GM21515 (cell line): ENCODE measurements at regions not wholly inside any gene's neighbourhood (a gene's known extent, or its start where the extent isn't known, plus 50 kb on each side); places are given as distances from the start of the nearest gene placed in this dataset.
"Not testable (repeated sequence)": the region's sequence is repeated elsewhere in the genome, so short reads cannot be mapped to it uniquely, and the experiment has no call there.

Experiments
- ATAC-seq: cut with Tn5 transposase; IDR thresholded peaks from one replicate; pipeline ENCODE4 v1.9.1; 2021; ENCODE audit not compliant: unreplicated experiment

DNA sequence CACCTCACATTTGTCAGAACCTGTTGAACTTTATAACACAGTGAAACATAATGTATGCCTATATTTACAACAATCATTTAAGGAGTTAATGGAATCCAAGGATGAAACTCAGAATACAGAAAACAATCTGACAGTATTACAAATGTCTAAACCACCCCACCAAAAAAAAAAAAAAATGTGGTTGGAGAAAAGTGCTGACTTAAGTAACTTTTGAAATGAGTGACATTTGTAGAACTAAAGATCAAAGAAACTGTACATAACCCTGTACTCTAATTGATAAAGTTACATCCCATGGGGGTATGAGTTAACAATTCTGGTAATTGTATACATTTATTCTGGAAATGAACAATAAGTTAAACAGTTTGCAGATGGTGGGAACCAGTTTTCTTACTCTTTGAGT lies 372.1 kb upstream of the TMEFF2 start:
- no peak for ATAC-seq

DNA sequence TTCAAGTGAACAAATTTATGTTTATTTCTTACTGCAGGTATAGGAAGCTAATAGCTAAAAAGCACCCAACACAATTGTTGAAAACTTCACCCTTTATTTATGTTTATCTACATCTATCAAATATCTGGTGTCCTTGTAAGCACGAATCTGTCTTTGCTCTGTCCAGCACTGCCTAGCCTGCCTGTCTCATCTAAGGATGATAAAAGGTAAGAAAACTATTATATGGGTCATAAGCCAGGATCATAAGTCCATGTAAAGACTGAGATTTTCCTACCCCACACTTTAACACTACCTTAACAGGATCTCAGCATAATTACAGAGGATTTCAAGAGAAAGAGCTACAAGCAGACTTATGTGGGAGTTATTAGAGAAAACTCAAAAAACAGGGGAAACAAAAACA lies 365.6 kb upstream of the TMEFF2 start:
- no peak for ATAC-seq

- no peak for ATAC-seq
Measured at GRCh38 chr2:192559587-192559986, 364.9 kb upstream of the TMEFF2 start.

GRCh38 chr2:192558637-192559036 lies 363.9 kb upstream of the TMEFF2 start:
- ATAC-seq = no peak

DNA sequence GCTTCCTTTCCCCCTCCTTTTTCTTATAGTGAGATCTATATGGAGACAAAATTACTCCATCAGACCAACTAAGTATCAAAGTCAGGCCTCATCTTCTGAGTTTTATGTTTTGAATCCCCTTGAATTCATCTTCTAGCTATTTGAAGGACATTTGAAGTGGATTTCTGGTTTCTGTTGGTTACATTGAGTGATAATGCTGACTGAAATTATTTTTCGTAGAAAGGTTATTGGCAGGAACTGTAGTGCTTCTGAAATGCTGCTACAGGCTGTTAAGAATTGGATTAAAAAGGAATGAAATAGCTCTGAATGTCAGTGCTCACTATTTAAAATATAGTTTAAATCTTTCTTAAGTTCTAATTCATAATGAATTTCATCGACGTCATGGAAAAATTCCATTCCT lies 361.0 kb upstream of the TMEFF2 start:
- no peak for ATAC-seq

- no peak for ATAC-seq
Measured at GRCh38 chr2:192551760-192552159, 357.0 kb upstream of the TMEFF2 start.

DNA sequence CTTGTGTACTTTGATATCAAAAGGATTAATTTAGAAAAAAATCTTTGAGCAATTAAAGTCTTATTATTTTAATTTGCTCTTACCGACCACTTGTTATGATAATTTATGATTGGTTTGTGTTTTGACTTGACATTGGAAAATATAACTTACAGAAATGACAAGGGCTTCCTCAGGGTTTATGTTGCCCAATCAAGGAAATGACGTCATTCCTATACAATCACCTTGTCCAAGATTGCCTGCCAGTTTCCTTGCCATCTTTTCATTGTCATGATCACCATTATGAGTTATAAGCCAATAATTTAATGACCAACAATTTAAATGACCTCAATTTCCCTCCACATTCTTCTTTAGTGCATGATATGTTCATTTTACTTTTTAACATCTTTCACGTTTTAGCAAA lies 351.8 kb upstream of the TMEFF2 start:
- no peak for ATAC-seq

DNA sequence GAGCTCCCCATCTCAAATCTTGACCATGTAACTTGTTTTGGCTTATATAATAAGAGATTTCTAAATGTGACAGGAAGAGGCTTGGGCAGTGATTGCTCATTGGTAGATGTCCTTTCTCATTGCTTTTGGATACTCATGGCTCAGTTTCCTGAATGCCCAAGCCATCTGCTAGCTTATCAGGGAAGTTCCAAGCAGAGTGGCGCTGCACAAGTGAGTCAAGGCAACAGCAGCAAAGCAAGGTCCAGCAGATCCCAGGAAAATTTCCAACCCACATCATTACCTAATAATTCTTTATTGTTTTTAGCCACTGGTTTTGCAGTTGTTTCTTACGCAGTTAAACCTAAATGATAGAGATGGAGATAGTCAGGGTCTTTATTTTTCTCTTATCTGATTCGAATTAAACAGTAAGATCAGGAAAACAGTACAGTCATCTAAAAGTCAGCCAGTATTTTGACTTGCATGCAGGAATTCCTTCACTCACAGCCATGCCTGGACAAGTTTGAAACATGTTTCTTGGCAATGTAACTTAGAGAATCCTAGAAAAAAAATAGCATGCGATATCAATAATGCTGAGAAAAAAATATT lies 349.7 kb upstream of the TMEFF2 start:
- ATAC-seq = no peak

DNA sequence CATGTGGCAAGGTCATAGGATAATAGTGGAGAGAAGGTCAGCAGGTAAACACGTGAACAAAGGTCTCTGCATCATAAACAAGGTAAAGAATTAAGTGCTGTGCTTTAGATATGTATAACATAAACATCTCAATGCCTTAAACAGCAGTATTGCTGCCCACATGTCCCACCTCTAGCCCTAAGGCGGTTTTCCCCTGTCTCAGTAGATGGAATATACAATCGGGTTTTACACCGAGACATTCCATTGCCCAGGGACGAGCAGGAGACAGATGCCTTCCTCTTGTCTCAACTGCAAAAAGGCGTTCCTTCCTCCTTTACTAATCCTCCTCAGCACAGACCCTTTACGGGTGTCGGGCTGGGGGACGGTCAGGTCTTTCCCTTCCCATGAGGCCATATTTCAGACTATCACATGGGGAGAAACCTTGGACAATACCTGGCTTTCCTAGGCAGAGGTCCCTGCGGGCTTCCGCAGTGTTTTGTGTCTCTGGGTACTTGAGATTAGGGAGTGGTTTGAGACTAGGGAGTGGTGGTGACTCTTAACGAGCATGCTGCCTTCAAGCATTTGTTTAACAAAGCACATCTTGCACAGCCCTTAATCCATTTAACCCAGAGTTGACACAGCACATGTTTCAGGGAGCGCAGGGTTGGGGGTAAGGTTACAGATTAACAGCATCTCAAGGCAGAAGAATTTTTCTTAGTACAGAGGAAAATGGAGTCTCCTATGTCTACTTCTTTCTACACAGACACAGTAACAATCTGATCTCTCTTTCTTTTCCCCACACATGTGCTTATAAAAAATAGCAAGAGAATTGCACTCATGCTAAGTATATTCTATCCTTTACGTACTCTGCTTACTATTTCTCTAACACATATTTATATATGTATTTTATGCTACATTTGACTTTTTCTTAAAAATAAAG lies 347.7 kb upstream of the TMEFF2 start:
- not testable (repeated sequence) for ATAC-seq

- no peak for ATAC-seq
Measured at GRCh38 chr2:192539306-192539705, 344.6 kb upstream of the TMEFF2 start.

DNA sequence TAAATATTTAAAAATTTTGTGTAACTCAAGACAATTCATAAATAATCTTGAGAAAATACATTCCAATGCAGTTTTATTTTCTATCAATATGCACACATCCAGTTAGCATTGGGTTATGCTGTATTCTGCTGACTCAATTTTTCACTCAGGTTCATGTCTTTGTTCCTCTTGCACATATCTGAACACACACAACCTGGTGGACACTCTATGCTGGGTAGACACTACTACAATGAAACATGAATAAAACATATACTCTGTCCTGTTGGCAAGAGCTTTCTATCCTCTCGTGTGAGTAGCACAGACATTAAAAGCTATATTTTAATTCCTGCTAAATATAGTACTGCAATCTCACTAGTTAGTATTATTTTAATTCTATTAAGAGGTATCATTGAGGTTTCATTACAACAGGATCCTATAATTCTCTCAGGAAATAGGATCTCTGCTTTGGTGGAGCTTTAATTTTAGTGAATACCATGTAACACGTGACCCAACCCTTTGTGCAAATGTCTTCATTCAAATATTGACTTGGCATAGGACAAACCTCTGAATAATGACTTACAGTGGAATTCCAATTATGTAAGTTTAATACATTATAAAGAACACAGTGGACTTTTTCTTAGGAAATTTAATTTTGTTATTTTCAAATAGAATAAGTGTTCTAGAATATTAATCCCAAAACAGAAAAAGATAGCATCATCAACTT lies 342.3 kb upstream of the TMEFF2 start:
- no peak for ATAC-seq

DNA sequence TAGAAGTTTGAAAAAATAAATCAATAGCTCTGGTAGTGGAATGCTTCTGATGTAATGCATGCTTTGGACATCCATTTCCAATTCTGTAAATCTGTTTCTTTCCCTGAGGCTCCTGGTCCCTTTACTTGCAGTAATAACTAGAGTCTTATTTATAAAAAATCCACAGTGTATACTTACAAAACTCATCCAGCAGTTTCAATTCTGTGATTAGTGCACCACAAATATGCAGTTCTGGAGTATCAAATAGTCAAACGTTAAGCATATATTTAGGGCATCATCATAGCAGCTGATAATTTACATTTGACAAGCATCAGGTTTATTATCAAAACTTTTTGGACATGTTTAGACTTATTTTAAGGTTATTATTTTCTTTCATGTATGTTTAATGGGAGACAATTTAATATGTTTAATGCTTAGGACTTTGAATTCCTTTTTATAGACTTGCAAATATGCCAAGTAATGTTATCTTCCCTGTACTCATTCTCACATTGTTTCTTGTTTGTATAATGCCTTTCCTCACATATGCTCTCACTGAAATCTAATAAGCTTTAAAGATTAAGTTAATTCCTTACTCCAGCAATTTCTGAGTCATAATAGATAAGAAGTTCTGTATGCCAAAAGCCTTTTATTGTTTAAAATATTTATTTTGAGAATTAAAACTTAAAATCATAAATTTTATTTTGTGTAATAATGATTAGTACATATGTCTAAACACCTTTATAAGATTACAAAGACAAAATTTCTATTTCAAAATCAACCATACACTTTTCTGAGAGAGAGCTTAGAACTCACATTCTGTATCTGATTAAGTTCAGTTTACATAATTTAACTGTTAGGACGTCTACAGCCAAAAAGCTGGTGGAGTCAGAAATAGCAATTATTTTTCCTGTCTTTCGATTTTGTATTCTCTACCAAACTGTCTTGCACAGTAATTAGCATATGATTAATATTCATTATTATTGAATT lies 341.5 kb upstream of the TMEFF2 start:
- no peak for ATAC-seq

GRCh38 chr2:192534072-192534471 lies 339.3 kb upstream of the TMEFF2 start:
- ATAC-seq = no peak

GRCh38 chr2:192524642-192525251 lies 330.0 kb upstream of the TMEFF2 start:
- not testable (repeated sequence) for ATAC-seq

- ATAC-seq = not testable (repeated sequence)
Measured at GRCh38 chr2:192524214-192524613, 329.5 kb upstream of the TMEFF2 start.

DNA sequence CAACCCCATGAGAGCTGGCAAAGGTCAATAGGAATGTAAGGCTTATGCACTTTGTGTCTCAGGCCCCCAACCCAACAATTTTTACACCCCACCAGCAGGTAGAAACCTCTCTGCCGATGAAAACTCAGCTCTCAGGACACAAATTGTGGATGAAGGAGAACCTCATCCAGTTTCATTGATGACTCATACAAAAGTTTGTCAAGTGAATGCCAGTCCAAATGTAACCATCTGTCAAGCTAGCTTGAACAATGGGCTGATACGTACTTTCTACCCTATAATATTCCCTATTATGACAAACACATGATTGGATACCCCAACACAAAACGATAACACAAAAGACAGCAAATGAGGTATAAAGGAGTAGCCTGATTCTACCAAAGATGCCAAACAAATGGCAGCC lies 321.2 kb upstream of the TMEFF2 start:
- ATAC-seq = no peak

- no peak for ATAC-seq
Measured at GRCh38 chr2:192513575-192513974, 318.8 kb upstream of the TMEFF2 start.

GRCh38 chr2:192507836-192508450 lies 313.2 kb upstream of the TMEFF2 start:
- ATAC-seq = not testable (repeated sequence)

GRCh38 chr2:192500550-192501200 lies 305.9 kb upstream of the TMEFF2 start:
- ATAC-seq = peak; percentile 49
